ENCODE measurements at regions not wholly inside any gene's neighbourhood (a gene's known extent, or its start where the extent isn't known, plus 50 kb on each side); places are given as distances from the start of the nearest gene placed in this dataset.
"Not testable (repeated sequence)": the region's sequence is repeated elsewhere in the genome, so short reads cannot be mapped to it uniquely, and the experiment has no call there.

DNA sequence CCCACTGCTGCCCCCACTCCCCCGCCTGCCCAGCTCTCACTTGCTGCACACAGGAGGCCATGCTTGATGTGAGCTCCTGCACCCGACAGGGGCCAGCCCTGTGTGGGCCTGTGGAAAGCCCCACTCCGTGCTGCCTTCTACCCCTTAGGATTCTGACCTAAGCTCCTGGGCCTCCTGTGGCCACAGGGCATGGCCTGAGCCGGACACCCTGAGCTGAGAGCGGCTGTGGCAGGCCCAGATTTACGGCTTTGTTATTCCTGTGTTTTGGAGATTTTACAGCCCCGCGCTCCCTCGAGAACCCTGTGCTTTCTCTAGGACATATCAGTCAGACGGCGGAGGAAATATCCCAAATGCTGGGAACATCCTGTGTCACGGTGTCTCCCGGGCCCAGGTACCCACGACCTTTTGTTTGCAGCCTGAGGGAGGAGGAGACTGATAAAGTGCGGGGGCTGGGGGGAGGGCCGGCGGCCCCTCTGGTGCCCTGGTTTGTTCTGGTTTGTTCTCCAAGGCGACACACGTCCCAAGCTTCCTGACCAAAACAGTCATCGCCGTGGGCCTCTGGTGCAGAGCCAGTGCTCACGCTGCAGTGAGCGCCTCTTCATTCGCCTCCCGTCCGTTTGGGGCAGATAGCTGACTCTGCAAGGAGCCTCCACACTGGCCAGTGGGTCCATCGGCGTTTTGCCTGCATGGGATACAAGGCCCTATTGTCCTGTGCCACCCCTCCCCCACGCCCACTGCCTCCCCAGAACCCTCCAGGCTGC, 363.4 kb downstream of the C16orf95 start:
- Mint-ChIP-seq H3K4me3 (ENCODE audit: unreplicated experiment) (no peak overlapping the region), H3K36me3 (ENCODE audit: low read depth, unreplicated experiment) (no peaks in the 10 kb centered on the region), H3K27ac (ENCODE audit: unreplicated experiment) (peak overlapping the region; percentile 96), H3K9me3 (ENCODE audit: unreplicated experiment) (no peaks in the 10 kb centered on the region), H3K4me1 (ENCODE audit: unreplicated experiment) (peaks cover 34% of the 10 kb centered on the region), H3K27me3 (ENCODE audit: unreplicated experiment) (peaks cover 4% of the 10 kb centered on the region)
- peak; percentile 60 for DNase-seq (ENCODE audit: low spot score)
- TF ChIP-seq, protein P1, sequence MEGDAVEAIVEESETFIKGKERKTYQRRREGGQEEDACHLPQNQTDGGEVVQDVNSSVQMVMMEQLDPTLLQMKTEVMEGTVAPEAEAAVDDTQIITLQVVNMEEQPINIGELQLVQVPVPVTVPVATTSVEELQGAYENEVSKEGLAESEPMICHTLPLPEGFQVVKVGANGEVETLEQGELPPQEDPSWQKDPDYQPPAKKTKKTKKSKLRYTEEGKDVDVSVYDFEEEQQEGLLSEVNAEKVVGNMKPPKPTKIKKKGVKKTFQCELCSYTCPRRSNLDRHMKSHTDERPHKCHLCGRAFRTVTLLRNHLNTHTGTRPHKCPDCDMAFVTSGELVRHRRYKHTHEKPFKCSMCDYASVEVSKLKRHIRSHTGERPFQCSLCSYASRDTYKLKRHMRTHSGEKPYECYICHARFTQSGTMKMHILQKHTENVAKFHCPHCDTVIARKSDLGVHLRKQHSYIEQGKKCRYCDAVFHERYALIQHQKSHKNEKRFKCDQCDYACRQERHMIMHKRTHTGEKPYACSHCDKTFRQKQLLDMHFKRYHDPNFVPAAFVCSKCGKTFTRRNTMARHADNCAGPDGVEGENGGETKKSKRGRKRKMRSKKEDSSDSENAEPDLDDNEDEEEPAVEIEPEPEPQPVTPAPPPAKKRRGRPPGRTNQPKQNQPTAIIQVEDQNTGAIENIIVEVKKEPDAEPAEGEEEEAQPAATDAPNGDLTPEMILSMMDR (IDR thresholded peaks at IDR 0.05; ENCODE audit: unreplicated experiment): no peak

DNA sequence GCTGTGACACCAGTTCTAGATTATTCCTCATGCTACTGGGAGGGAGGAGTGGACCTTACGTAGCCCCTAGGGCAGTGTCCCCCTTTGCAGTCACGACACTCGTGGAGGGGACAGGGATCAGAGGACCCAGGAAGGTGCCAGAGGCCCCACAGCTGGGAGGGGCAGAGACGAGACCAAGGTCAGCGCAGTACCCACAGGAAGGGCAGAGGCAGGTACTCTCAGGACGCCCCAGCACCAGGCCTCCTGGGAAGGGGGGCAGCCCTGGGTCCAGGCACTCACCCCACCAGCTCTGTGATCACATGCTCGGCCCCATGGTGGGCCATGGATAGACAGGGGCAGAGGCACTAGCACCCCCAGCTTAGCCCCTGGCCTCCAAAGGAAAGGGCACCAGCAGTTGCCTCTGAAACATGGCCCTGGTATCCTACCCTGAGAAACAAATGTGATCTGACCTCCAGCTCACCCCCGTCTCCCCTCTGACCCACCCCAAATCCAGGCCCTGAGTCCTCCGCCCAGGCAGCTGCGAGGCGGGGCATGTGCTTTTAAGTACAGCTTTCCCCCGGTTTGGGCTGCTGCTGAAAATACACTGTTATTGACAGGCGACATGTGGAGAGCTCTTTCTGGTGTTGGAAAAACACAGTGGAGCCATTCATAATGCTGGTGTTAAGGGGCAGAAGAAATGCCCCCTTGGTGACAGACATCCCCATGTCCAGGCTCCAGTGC, 361.9 kb downstream of the C16orf95 start:
- DNase-seq (ENCODE audit: low spot score): no peak
- peak overlapping the region; percentile 57 for H3K27ac Mint-ChIP-seq (ENCODE audit: unreplicated experiment)
- no peaks in the 10 kb centered on the region for H3K36me3 Mint-ChIP-seq (ENCODE audit: low read depth, unreplicated experiment)
- H3K4me1 Mint-ChIP-seq (ENCODE audit: unreplicated experiment): peaks cover 37% of the 10 kb centered on the region
- TF ChIP-seq, protein P1 (IDR thresholded peaks at IDR 0.05; ENCODE audit: unreplicated experiment): no peak
- no peaks in the 10 kb centered on the region for H3K9me3 Mint-ChIP-seq (ENCODE audit: unreplicated experiment)
- H3K27me3 Mint-ChIP-seq (ENCODE audit: unreplicated experiment): peaks cover 8% of the 10 kb centered on the region
- no peak overlapping the region for H3K4me3 Mint-ChIP-seq (ENCODE audit: unreplicated experiment)

DNA sequence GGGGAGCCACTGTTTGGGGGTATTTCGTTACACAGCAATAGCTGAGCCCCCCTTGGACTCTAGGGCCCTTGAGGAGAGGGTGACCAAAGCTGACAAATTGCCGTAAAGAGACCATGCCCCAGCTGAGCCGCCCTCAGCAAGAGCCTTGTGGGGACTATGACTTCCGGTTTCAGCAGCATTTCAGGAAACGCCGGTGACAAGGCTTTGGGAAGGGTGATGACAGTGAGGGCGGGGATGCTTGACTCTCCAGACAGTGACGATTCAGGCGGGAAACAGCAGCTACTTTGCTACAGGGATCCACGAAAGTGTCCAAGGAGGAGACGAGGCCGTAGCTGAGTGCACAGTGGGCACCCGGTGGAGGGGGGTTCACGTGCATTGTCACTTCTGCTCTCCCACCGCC, 360.8 kb downstream of the C16orf95 start:
- peaks cover 8% of the 10 kb centered on the region for H3K27me3 Mint-ChIP-seq (ENCODE audit: unreplicated experiment)
- no peaks in the 10 kb centered on the region for H3K9me3 Mint-ChIP-seq (ENCODE audit: unreplicated experiment)
- TF ChIP-seq, protein P1 (IDR thresholded peaks at IDR 0.05; ENCODE audit: unreplicated experiment): no peak
- no peak for DNase-seq (ENCODE audit: low spot score)
- H3K4me1 Mint-ChIP-seq (ENCODE audit: unreplicated experiment): peaks cover 47% of the 10 kb centered on the region
- no peaks in the 10 kb centered on the region for H3K36me3 Mint-ChIP-seq (ENCODE audit: low read depth, unreplicated experiment)
- no peak overlapping the region for H3K4me3 Mint-ChIP-seq (ENCODE audit: unreplicated experiment)
- no peak overlapping the region for H3K27ac Mint-ChIP-seq (ENCODE audit: unreplicated experiment)

DNA sequence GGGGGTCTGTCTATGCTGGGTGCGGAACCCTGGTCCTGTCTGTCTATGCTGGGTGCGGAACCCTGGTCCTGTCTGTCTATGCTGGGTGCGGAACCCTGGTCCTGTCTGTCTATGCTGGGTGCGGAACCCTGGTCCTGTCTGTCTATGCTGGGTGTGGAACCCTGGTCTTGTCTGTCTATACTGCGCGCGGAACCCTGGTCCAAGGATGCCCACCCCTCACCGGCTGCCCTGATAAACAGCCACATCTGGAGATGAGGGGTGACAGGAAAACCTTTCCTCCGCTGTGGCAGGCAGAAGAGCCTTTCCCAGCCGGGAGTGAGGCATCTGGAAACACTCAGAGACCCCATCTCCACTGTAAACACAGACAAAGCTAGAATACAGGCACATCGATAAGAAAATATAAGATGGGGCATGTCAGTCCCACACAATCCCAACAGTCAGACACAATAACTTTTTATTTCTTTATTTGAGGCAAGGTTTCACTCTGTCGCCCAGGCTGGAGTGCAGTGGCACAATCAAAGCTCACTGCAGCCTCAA, 359.5 kb downstream of the C16orf95 start:
- peaks cover 49% of the 10 kb centered on the region for H3K4me1 Mint-ChIP-seq (ENCODE audit: unreplicated experiment)
- not testable (repeated sequence) for H3K27ac Mint-ChIP-seq (ENCODE audit: unreplicated experiment)

DNA sequence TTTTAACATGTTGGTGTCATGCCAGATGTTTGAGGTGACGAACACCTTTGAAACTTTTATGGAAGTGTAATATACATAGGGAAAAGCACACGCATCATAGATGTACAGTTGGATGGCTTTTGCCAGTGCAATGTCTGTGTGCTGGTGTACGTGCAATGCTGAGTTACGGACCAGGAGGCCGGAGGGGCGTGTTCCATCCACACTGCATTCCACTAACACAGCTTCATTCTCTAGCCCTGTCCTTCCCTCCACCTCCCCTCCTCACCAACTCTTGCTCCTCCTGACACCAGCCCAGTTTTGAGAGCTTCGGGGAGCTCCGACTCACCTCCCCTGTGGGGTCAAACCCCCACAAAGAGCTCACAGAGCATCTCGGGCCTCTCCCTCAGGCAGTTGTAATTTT, 358.8 kb downstream of the C16orf95 start:
- Mint-ChIP-seq H3K36me3 (ENCODE audit: low read depth, unreplicated experiment) (no peaks in the 10 kb centered on the region), H3K27ac (ENCODE audit: unreplicated experiment) (no peak overlapping the region), H3K4me3 (ENCODE audit: unreplicated experiment) (no peak overlapping the region), H3K4me1 (ENCODE audit: unreplicated experiment) (peaks cover 42% of the 10 kb centered on the region), H3K9me3 (ENCODE audit: unreplicated experiment) (no peaks in the 10 kb centered on the region), H3K27me3 (ENCODE audit: unreplicated experiment) (peaks cover 9% of the 10 kb centered on the region)
- no peak for DNase-seq (ENCODE audit: low spot score)
- TF ChIP-seq, protein P1 (IDR thresholded peaks at IDR 0.05; ENCODE audit: unreplicated experiment): no peak

More for the DNA sequence above, 359.5 kb downstream of the C16orf95 start:
- H3K27me3 Mint-ChIP-seq (ENCODE audit: unreplicated experiment): peaks cover 11% of the 10 kb centered on the region
- H3K36me3 Mint-ChIP-seq (ENCODE audit: low read depth, unreplicated experiment); DNase-seq (ENCODE audit: low spot score); H3K9me3 Mint-ChIP-seq (ENCODE audit: unreplicated experiment); H3K4me3 Mint-ChIP-seq (ENCODE audit: unreplicated experiment): not testable (repeated sequence)

Measured in endothelial cell (in vitro differentiated cells).